ENCODE measurements at regions not wholly inside any gene's neighbourhood (a gene's known extent, or its start where the extent isn't known, plus 50 kb on each side); places are given as distances from the start of the nearest gene placed in this dataset.

GRCh38 chr13:22332416-22332815 is 661.5 kb downstream of the FGF9 start:
- no peak overlapping the region for H3K4me3 Mint-ChIP-seq
- no peaks in the 10 kb centered on the region for H3K27me3 Mint-ChIP-seq (ENCODE audit: low read depth)
- no peak overlapping the region for H3K27ac Mint-ChIP-seq
- no peaks in the 10 kb centered on the region for H3K4me1 Mint-ChIP-seq (ENCODE audit: low read depth)
- H3K36me3 Mint-ChIP-seq (ENCODE audit: low read depth), result no peaks in the 10 kb centered on the region
- H3K9me3 Mint-ChIP-seq, result peaks cover 5% of the 10 kb centered on the region

GRCh38 chr13:22336460-22336859 is 665.6 kb downstream of the FGF9 start:
- H3K9me3 Mint-ChIP-seq, result peaks cover 23% of the 10 kb centered on the region
- no peaks in the 10 kb centered on the region for H3K27me3 Mint-ChIP-seq (ENCODE audit: low read depth)
- no peaks in the 10 kb centered on the region for H3K4me1 Mint-ChIP-seq (ENCODE audit: low read depth)
- no peaks in the 10 kb centered on the region for H3K36me3 Mint-ChIP-seq (ENCODE audit: low read depth)
- no peak overlapping the region for H3K4me3 Mint-ChIP-seq
- H3K27ac Mint-ChIP-seq, result no peak overlapping the region

GRCh38 chr13:22357132-22357531 is 686.3 kb downstream of the FGF9 start:
- H3K36me3 Mint-ChIP-seq (ENCODE audit: low read depth), result no peaks in the 10 kb centered on the region
- H3K27ac Mint-ChIP-seq, result no peak overlapping the region
- H3K9me3 Mint-ChIP-seq, result peaks cover 5% of the 10 kb centered on the region
- no peak overlapping the region for H3K4me3 Mint-ChIP-seq
- no peaks in the 10 kb centered on the region for H3K27me3 Mint-ChIP-seq (ENCODE audit: low read depth)
- peaks cover 6% of the 10 kb centered on the region for H3K4me1 Mint-ChIP-seq (ENCODE audit: low read depth)

DNA sequence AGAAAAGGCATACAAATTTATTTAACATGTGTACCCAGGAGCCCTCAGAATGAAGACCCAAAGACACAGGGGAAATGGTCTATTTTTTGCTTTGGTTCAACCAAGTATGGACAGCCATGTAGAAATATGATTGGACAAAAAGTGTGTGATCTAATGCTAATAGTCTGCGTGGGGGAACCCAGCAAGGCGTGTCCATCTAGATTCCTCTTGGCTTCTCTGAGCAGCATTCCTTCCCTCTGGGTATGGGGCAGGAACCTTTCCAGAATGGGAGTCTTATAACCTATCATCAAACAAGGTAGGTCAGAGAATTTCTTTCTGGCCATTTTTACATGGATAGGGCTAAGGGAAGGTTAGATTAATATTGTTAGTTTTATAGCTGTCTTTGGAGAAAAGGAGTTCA is 698.2 kb downstream of the FGF9 start:
- Mint-ChIP-seq H3K27me3 (ENCODE audit: low read depth) (no peaks in the 10 kb centered on the region), H3K4me1 (ENCODE audit: low read depth) (no peaks in the 10 kb centered on the region), H3K27ac (no peak overlapping the region), H3K9me3 (peaks cover 41% of the 10 kb centered on the region), H3K4me3 (no peak overlapping the region), H3K36me3 (ENCODE audit: low read depth) (no peaks in the 10 kb centered on the region)

DNA sequence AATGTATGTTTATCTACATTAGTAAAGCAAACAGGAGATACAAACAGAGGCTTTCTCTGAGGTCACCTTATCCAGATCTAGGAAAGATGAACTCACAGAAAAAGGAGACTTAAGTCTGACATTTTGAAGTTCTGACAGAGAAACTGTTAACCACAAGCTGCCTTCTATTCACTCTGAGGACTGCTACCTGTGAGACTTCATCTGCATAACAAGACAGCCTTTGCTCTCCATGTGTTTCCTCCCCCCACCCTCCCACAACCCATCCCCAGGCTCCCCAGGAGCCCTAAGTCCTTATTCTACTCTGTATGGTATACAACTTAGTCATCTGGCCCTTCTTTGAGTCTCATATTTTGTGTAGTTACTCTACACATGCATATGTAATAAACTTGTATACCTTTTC is 699.0 kb downstream of the FGF9 start:
- Mint-ChIP-seq H3K9me3 (peaks cover 36% of the 10 kb centered on the region), H3K36me3 (ENCODE audit: low read depth) (no peaks in the 10 kb centered on the region), H3K27ac (no peak overlapping the region), H3K4me1 (ENCODE audit: low read depth) (no peaks in the 10 kb centered on the region), H3K27me3 (ENCODE audit: low read depth) (no peaks in the 10 kb centered on the region), H3K4me3 (no peak overlapping the region)

DNA sequence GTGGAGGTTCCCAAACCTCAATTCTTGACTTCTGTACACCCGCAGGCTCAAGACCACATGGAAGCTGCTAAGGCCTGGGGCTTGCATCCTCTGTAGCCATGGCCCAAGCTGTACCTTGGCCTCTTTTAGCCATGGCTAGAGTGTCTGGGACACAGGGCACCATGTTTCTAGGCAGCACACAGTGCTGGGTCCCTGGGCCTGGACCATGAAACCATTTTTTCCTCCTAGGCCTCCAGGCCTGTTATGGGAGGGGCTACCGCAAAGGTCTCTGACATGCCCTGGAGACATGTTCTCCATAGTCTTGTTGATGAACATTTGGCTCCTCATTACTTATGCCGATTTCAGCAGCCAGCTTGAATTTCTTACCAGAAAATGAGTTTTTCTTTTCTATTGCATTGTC is 701.4 kb downstream of the FGF9 start:
- Mint-ChIP-seq H3K27ac (no peak overlapping the region), H3K27me3 (ENCODE audit: low read depth) (no peaks in the 10 kb centered on the region), H3K4me1 (ENCODE audit: low read depth) (no peaks in the 10 kb centered on the region), H3K9me3 (peaks cover 38% of the 10 kb centered on the region), H3K36me3 (ENCODE audit: low read depth) (no peaks in the 10 kb centered on the region), H3K4me3 (no peak overlapping the region)

GRCh38 chr13:22375151-22375550 is 704.3 kb downstream of the FGF9 start:
- H3K9me3 Mint-ChIP-seq, result peaks cover 49% of the 10 kb centered on the region
- no peaks in the 10 kb centered on the region for H3K4me1 Mint-ChIP-seq (ENCODE audit: low read depth)
- no peaks in the 10 kb centered on the region for H3K36me3 Mint-ChIP-seq (ENCODE audit: low read depth)
- no peak overlapping the region for H3K27ac Mint-ChIP-seq
- no peak overlapping the region for H3K4me3 Mint-ChIP-seq
- H3K27me3 Mint-ChIP-seq (ENCODE audit: low read depth), result no peaks in the 10 kb centered on the region

- Mint-ChIP-seq H3K27ac (no peak overlapping the region), H3K27me3 (ENCODE audit: low read depth) (no peaks in the 10 kb centered on the region), H3K4me3 (no peak overlapping the region), H3K36me3 (ENCODE audit: low read depth) (no peaks in the 10 kb centered on the region), H3K9me3 (peaks cover 34% of the 10 kb centered on the region), H3K4me1 (ENCODE audit: low read depth) (no peaks in the 10 kb centered on the region)
Observed at GRCh38 chr13:22387899-22388298, 717.0 kb downstream of the FGF9 start.

DNA sequence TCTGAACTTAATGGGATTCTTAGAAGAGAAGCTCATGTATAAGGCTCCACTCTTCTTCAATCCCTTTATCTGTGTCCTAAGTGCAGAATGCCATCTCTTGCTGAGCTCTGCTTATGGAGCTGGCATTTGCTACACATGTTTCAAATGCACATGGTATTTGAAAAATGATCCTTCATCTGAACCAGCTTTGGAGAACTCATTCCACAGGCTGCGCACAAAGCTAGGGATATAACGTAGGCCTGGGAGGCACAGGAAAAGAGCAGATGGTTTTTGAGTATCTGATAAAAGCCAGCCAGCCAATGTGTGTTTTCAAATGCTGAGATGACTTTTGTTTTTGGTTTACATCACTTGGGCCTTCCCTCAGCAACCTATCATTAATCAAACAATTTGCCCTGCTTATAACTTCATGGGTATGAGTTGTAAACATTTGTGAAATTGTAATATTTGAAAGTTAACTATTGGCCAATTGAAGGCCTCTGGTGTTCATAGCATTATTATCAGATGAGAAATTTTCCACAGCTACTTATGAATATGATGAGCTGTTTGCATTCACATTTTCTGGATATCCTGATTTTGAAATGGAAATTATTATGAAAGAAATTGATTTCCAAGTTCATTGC is 729.0 kb downstream of the FGF9 start:
- Mint-ChIP-seq H3K27ac (no peak overlapping the region), H3K4me1 (ENCODE audit: low read depth) (no peaks in the 10 kb centered on the region), H3K36me3 (ENCODE audit: low read depth) (no peaks in the 10 kb centered on the region), H3K4me3 (no peak overlapping the region), H3K27me3 (ENCODE audit: low read depth) (no peaks in the 10 kb centered on the region), H3K9me3 (peaks cover 3% of the 10 kb centered on the region)

- peaks cover 7% of the 10 kb centered on the region for H3K9me3 Mint-ChIP-seq
- no peak overlapping the region for H3K4me3 Mint-ChIP-seq
- no peak overlapping the region for H3K27ac Mint-ChIP-seq
- H3K4me1 Mint-ChIP-seq (ENCODE audit: low read depth), result no peaks in the 10 kb centered on the region
- H3K36me3 Mint-ChIP-seq (ENCODE audit: low read depth), result no peaks in the 10 kb centered on the region
- H3K27me3 Mint-ChIP-seq (ENCODE audit: low read depth), result no peaks in the 10 kb centered on the region
Observed at GRCh38 chr13:22402682-22403081, 731.8 kb downstream of the FGF9 start.

DNA sequence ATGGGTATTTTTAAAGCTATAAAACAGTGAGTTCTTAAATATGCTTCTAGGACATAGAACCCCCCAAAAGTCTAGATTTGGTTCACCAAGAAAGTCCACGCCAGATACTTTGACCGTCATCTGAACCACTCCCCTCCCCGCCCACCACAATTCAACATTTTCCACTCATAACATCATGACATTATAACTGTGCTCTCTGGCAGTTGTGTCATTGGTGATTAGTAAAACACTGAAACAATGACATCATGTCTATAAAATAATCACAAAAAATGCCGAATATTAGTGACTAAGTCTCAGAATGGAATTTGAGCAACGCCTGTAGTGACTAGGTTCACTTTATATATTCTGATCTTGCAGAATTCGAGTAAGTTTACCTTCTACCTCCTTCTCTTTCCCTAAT is 732.3 kb downstream of the FGF9 start:
- no peak overlapping the region for H3K4me3 Mint-ChIP-seq
- no peaks in the 10 kb centered on the region for H3K4me1 Mint-ChIP-seq (ENCODE audit: low read depth)
- no peaks in the 10 kb centered on the region for H3K27me3 Mint-ChIP-seq (ENCODE audit: low read depth)
- H3K9me3 Mint-ChIP-seq, result peaks cover 12% of the 10 kb centered on the region
- H3K36me3 Mint-ChIP-seq (ENCODE audit: low read depth), result no peaks in the 10 kb centered on the region
- no peak overlapping the region for H3K27ac Mint-ChIP-seq

DNA sequence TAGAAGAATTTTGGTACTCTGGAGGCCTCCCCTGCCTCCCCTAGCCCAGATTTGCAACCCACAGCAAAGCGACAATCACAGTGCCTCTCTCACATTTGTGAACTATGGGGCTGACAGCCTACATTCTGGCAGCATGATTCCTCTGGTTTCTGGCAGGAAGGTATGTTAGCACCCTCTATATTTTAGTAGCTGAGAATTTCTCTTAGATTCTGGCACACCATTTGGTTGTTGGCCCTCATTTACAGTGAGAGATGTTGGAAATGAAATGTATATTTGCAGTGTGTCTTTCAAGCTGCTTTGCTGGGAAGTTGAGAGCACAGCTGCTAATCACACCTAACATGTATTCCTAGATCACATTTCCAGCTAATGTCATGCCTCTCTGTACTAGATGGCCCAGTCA is 735.0 kb downstream of the FGF9 start:
- Mint-ChIP-seq H3K4me3 (no peak overlapping the region), H3K36me3 (ENCODE audit: low read depth) (no peaks in the 10 kb centered on the region), H3K27ac (no peak overlapping the region), H3K4me1 (ENCODE audit: low read depth) (no peaks in the 10 kb centered on the region), H3K9me3 (peaks cover 15% of the 10 kb centered on the region), H3K27me3 (ENCODE audit: low read depth) (no peaks in the 10 kb centered on the region)

DNA sequence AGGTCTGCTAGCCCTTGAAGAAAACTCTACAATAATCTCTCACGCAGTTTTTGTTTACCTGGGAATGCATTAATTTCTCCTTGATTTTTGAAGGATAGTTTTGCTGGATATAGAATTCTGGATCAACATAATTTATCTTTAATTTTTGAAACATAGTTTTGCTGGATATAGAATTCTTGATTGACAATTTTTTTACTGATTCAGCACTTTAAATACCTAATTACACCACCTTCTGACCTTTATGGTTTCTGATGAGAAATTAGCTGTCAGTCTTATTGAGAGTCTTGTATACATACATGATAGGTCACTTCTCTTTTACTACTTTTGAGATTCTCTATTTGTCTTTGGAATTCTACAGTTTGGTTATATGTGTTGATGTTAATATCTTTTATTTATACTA is 741.6 kb downstream of the FGF9 start:
- H3K4me1 Mint-ChIP-seq (ENCODE audit: low read depth), result no peaks in the 10 kb centered on the region
- H3K4me3 Mint-ChIP-seq, result no peak overlapping the region
- H3K27me3 Mint-ChIP-seq (ENCODE audit: low read depth), result no peaks in the 10 kb centered on the region
- peaks cover 34% of the 10 kb centered on the region for H3K9me3 Mint-ChIP-seq
- no peak overlapping the region for H3K27ac Mint-ChIP-seq
- no peaks in the 10 kb centered on the region for H3K36me3 Mint-ChIP-seq (ENCODE audit: low read depth)

DNA sequence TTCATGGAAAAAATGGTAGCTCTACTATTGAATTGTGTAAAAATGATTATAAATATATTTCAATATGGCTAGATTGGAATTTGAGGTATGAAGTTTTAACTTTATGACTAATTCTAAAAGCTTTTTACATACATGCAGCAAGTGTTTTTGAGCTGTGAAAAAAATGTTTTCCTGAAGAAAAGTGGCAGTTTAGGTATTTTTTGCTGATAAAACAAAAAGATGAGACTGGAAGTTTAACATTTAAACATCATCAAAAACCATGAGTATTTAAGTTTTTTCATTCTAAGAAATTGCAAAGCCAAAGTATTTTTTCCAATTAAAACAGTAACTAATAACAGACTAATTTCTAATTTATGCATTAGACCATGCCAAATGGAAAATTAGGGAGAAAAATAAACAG is 751.1 kb downstream of the FGF9 start:
- no peaks in the 10 kb centered on the region for H3K36me3 Mint-ChIP-seq (ENCODE audit: low read depth)
- no peaks in the 10 kb centered on the region for H3K4me1 Mint-ChIP-seq (ENCODE audit: low read depth)
- no peak overlapping the region for H3K27ac Mint-ChIP-seq
- H3K4me3 Mint-ChIP-seq, result no peak overlapping the region
- H3K9me3 Mint-ChIP-seq, result peaks cover 19% of the 10 kb centered on the region
- no peaks in the 10 kb centered on the region for H3K27me3 Mint-ChIP-seq (ENCODE audit: low read depth)

DNA sequence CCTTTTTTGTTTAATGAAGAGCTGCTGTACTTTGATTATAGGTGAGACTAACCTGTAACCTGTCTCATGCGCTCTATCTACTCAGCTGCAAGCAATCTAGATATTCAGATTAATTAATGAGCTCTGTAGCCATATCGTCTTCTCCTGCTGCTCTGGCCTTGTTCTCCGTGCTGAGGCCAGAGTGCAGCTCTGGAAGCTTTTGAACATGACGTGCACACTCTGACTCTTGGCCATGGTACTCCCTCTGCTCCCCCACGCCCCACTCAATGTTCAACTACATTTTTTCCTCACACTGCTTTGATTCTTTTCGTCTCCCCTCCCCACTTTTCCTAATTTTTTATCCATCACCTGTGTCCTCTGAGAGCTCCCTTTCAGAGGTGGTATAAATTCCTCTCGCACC is 751.8 kb downstream of the FGF9 start:
- Mint-ChIP-seq H3K36me3 (ENCODE audit: low read depth) (no peaks in the 10 kb centered on the region), H3K4me1 (ENCODE audit: low read depth) (no peaks in the 10 kb centered on the region), H3K9me3 (peaks cover 23% of the 10 kb centered on the region), H3K27me3 (ENCODE audit: low read depth) (no peaks in the 10 kb centered on the region), H3K27ac (no peak overlapping the region), H3K4me3 (no peak overlapping the region)

DNA sequence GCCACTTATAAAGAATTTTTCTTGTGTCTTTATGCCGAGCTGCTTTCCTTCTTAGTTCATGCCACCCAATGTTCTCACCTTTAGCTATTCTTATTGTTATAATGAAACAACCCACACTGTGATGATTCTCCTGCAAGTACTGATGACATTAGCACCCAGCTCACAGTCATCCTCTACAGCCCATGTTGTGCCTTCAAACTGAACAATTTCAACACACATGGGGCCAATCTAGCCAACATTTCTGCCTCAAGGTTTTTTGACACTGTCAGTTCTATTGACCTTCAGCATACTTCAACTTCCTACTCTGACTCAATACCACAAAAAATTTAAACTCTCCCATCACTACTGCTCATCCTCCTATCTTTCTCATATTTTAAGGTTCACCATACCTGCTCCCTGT is 752.4 kb downstream of the FGF9 start:
- no peak overlapping the region for H3K4me3 Mint-ChIP-seq
- H3K27me3 Mint-ChIP-seq (ENCODE audit: low read depth), result no peaks in the 10 kb centered on the region
- H3K4me1 Mint-ChIP-seq (ENCODE audit: low read depth), result no peaks in the 10 kb centered on the region
- H3K36me3 Mint-ChIP-seq (ENCODE audit: low read depth), result no peaks in the 10 kb centered on the region
- peaks cover 23% of the 10 kb centered on the region for H3K9me3 Mint-ChIP-seq
- H3K27ac Mint-ChIP-seq, result no peak overlapping the region
